NCI-H1092 treated with DMSO at 0.1 percent for 48 hours (cell line): ENCODE measurements at regions not wholly inside any gene's neighbourhood (a gene's known extent, or its start where the extent isn't known, plus 50 kb on each side); places are given as distances from the start of the nearest gene placed in this dataset.
"Not testable (repeated sequence)": the region's sequence is repeated elsewhere in the genome, so short reads cannot be mapped to it uniquely, and the experiment has no call there.

Experiments
- DNase-seq: peaks from one replicate; lab custom pipeline; 2025; lab: John Stamatoyannopoulos, UW

DNA sequence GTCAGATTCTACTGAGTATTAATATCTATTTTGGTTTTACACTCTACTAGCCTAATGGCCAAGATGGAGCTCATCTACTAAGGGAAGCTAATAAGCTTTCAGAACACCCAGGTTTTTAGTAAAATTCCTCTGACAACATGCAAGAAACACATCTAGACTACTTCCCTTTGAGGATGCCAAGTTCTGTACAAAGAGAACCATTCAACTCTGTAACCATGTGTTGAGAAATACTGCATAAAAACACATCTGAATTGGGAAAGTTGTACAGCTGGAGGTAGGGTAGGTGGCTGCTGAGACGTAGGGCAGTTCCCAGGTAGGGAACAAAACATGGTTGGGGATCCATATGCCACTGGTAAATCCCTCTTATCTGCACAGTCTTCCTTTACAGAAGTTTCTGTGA is 66.2 kb downstream of the SC5D start:
- no peak for DNase-seq

DNA sequence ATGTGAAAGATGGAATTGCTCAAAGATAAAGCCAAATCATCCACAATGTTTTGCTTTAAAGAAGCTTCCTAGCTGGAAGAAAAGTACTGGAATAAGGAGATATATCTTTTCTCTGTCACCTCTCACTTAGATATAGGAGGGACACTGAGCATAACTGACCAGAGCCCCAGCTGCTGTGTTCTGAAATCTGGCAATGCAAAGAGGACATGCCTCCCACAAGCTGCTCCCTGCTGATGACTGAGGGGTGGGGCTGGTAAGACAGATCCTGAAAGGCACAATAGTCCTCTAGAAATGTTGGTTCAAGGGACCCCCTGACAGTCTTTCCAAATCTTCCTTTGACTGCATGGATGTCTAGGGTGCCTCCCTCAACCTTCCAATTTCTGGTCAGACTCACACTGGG is 67.0 kb downstream of the SC5D start:
- DNase-seq, result no peak

DNA sequence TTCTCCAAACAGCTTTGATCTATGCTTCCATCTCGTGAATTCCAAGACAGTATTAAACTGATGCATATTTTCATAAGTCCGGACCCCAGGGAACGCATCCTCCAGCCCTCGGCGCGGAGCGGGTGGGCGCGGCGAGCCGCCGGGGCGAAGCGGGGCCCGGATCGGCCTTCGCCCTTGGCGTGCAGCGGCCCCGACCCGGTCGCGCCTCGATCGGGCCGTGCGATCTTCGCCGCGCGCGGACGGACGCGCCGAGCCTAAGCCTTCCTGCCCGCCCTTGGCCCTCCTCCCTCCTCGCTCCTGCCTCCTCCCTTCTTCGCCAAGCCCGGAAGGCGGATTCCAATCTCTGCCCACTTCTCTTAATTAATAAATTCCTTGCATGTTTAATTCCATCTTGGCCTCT is 70.4 kb downstream of the SC5D start:
- not testable (repeated sequence) for DNase-seq

DNA sequence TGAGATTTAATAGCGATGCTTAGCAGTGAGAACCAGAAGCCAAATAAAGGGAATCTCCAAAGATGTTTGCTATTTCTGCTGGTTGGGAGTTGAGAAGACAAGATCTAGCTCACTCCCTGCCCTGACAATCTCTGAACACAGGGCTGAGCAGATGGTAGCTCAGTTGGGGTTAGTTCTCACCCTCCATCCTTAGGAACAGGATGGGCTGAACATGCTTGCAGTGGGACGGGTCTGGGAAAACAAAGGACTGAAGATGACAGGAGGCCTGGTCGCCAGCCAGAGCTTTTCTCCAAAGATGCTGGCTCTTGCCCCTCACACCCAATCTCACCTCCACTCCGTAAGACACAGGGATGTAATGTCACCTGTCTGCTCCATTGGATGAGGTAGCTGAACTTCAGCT is 72.7 kb downstream of the SC5D start:
- no peak for DNase-seq

DNA sequence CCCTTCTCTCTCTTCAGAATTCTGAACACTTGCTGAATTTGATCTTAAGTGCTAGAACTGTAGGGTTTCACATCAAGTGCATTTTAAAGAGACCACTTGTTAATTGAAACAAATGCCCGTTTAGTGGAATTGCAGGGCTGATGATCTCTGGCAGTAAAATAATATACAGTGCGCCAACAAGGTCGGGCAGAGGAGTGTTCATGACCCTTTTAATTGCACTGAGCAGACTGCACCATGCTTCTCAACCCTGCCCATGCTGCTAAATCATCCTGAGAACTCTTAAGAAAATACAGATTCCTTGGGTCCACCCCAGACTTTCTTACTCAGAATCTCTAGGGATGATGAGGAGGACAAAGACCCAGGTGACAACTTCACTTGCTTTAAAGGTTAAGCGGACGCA is 73.5 kb downstream of the SC5D start:
- DNase-seq, result no peak

DNA sequence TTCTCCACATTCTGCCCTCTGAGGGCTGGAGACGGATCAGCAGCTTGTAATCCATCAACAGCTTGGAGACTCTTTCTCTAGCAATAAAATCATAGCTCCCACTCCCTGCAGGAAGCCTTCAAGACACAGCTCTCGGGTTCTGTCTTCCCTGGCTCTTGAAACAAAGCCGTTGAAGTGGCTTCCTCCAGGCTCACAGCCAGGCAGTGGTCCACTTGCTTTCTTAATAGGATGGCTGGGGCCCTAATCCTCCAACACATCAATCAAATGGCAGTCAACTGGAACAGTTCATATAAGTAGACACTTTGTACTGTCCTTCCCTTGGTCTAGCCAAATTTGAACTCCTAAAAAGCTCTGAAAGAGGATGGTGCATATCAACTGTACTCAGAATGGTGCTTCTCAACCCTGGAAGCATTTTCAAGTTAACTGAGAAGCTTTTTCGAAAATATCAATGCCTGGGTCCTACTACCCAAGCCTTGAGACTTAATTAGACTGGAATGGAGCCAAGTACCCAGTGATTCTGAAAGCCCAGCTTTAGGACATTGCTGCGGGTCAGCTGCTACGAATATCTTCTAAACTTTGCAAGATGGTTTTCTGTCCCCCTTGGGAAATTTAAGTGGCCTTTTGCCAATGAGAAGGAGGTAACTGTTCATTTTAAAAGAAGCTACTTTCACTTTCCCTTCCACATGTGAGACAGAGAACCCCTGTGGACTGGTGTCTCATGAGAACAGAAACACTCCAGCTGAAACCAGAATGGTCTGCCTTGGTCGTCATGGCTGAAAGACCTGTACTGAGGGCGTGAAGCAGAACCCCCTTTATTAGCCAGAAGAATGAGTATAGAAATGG is 74.7 kb downstream of the SC5D start:
- DNase-seq, result no peak

DNA sequence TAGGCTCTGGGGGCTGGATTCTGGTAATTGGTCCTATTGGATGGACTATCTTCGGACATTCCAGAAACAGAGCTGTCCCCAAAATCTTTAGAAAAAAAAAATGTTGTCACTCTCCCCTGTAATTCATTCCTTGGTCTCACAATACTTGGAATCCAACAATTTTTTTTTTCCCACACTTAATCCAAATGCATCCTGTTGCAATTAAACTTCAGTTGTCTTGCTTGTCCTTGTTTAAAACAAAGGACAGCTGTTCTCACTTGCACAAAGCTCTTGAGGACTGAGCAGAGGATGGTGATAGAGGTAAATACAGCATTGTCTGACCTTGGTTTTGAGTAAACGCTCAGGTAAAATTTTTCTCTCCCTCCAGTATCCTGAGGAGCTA is 75.3 kb downstream of the SC5D start:
- DNase-seq, result no peak

DNA sequence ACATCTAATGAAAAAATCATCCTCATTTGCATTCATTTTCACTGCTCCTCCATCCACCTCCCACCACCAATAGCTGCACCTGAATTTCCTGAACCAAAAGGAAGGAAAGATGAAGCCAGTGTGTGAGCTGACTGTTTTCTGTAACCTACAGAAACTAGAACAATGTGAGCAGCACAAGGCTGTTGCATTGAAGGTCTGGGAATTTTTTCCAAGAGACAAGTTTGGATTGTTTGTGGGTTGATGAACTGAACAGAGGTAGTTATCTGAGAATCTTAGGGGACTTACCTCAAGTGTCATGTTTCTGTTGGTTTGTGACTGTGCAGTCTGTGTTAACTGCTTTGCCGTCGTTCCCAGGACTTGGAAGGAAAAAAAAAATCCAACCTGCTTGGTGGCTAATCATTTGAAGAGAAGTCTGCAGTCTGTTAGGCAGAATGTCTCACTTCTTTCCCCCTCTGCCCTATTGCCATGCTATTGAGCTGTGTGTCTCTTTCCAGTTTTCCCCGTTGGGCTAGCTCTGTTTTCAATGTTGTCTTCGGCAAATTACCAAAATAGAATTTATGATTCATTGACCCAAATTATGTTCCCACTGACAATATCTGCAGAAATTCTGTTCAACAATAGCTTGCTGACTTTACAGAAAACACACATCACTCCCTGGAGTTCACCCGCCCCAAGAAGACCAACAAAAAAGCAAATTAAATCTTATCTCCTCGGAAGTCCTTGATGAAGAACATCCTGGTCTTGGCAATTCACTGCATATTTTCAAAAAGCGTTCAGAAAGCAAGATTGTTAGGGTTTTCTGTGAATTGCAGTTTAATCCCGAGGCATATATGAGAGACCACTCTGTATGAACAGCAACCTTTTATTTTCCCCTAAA is 76.0 kb downstream of the SC5D start:
- DNase-seq, result no peak

DNA sequence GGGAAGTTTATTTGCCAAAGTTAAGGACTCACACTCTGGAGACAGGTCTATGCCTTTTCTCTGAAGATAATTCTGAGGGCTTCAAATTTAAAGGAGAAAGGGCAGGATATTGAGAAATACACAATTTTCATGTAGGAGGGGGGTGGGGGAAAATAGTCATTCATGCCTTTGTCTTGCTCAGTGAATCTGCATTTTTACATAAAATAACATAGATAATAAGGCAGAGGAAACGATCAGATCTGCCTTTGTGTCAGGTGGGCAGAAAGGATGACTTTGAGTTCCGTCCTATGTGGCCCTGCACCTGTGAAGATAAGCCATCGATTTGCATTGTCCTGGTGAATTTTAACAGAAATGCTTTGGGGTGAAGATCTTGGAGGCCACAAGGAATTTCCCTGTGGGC is 76.8 kb downstream of the SC5D start:
- no peak for DNase-seq

DNA sequence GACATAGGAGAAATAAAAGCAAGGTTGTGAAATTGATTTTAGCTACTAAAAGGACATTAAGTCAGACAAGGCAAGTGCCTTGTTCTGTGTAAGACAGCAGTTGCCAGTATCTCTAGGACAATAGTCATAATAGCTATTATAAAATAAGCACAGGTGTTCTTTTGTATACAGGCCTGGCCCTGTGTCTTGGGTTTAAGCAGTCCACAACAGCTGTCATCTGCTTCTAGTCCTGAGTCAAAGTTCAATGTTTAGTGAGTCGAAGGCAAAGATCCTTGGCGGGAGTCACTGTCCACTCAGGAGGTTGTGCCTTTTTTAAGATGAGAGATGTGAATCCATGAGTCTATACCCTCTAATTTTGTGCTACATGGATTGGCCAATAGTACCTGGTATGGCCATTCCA is 79.5 kb downstream of the SC5D start:
- peak; percentile 31 for DNase-seq

DNA sequence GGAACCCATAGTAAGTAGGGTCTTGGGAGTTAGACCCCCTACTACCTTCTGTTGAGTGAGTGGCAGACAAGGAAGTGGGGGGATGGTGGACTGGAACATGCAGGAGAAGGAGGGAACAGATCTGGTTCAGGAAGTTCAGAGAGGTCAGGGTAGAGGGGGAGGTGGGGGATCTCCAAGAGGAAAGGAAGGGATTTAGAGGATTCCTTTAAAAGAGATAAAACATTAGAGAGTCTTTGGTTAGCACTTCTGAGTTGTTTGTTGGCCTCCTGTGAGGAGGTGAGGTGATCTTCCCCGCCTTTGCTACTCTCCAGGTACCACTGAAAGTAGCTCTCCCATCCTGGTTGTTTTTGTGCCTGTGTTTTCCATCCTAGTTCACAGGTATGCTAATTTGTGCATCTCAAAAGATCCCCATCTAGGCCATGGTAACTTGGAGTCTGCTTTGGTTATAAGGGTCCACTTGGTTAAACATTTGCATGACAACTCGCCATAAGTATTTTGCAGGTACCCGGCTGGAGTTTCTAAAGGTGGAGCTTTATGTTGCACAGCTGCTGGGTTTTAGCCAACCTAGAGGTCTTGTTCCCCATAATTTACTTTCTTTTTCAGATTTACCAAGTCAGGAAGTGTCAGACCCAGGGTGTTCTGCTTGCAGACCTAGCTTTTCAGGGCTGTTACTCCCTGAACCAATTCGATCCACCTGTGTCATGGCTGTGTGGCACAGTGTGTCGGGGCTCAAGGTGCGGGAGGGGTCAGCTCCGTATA is 79.3 kb upstream of the SORL1 start:
- DNase-seq, result no peak

DNA sequence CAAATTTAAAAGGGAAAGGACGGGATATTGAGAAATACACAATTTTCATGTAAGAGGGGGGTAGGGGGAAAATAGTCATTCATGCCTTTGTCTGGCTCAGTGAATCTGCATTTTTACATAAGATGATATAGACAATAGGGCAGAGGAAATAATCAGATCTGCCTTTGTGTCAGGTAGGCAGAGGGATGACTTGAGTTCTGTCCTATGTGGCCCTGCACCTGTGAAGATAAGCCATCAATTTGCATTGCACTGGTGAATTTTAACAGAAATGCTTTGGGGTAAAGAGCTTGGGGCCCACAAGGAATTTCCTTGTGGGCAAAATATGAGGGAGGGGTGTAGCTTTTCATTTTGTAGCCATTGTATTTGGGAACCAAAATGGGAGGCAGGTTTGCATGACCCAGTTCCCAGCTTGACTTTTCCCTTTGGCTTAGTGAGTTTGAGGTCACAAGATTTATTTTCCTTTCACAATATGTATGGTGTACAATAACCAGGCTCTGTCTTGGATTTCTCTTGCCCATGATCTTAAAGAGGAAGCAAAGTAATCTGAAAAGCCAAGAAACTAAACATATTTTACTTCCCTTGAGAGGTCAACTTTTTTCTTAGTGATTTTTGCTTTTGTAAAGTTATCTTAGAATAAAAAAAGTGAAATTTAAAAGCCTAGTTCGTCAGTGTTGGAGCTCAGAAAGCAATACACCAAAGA is 77.7 kb upstream of the SORL1 start:
- no peak for DNase-seq

DNA sequence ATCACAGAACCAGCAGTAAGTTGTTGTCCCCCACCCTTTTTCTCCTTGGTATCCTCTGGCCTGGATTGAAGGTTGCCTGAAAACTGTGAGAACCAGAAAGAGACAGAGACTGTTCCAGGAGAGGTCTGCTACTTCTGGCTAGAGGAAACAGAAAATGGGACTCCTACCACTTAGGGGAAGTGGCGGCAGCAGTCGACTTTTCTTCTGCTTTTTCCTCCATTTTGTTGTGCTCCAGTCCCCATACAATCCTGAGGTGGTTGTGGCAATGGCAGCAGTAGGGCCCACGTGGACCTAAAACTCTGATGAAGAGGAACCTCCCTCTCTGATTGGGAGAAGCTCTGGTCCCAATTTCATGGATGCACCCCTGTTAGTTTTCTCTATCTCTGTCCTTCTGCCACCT is 76.0 kb upstream of the SORL1 start:
- no peak for DNase-seq

DNA sequence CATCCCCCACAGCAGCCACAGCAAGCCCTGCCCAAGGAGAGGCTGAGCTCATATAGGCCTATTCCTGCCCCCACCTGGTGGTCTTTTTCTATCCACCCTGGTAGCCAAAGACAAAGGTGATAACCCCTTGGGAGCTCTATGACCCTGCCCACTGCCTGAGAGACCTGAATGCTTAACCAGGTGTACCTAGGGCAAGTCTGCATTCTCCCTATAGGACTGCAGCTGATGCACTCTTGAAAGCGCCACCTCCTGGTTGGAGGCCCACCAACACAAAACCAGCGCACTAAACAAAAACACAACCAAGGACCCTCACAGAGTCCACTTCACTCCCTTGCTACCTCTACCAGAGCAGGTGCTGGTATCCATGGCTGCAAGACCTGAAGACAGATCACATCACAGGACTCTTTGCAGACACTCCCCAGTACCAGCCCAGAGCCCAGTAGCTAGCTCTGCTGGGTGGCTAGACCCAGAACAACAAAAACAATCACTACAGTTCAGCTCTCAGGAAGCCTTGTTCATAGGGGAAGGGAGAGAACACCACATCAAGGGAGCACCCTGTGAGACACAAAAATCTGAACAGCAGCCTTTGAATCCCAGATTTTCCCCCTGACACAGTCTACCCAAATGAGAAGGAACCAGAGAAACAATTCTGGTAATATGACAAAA is 72.8 kb upstream of the SORL1 start:
- DNase-seq, result not testable (repeated sequence)

DNA sequence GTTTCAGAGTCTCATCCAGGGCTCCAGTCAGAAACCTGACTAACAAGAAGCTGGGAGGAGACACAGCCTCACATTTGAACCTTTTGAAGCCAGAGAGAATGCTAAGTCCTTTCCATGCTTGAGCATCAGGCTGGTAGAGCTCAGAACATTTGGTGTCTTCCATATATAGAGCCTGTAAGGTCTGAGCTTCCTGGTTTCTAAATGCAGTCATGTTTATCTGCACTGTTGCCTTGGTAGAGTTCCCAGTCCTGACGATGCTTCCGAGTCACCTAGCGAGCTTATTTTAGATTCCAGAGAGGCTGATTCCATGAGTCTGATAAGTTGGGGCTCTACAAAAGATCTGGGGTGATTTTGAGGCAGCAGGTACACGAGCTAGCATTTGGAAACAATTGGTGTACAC is 68.4 kb upstream of the SORL1 start:
- no peak for DNase-seq

DNA sequence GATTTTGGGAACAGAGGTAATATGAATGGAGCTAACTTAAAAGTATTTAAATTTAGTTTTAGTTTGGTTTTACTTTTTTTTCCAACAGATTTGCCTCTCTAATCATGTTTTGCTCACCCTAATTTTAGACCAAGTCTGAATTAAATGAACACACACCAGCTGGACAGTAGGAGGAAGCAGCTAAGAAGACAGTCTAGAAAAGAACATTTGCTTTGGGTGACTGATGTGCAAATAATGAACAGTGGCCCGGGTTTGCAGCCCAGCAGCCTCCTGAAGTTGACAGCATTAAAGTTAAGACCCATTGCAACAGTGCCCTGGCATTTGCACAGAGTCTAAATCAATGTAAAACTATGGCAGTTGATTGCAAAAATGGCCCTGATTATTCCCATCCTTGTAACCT is 66.4 kb upstream of the SORL1 start:
- no peak for DNase-seq
